GM21390 (cell line): ENCODE measurements at regions not wholly inside any gene's neighbourhood (a gene's known extent, or its start where the extent isn't known, plus 50 kb on each side); places are given as distances from the start of the nearest gene placed in this dataset.

Experiments used
- ATAC-seq: cut with Tn5 transposase; IDR thresholded peaks from one replicate; pipeline ENCODE4 v1.9.1; 2021; ENCODE audit not compliant: unreplicated experiment

- no peak for ATAC-seq
Measured at GRCh38 chr5:10173716-10174115, 76.0 kb downstream of the ATPSCKMT start.

- no peak for ATAC-seq
Measured at GRCh38 chr5:10172247-10172646, 77.4 kb downstream of the ATPSCKMT start.

GRCh38 chr5:10169359-10169758, 80.3 kb downstream of the ATPSCKMT start:
- ATAC-seq = no peak

GRCh38 chr5:10168254-10168653, 81.4 kb downstream of the ATPSCKMT start:
- ATAC-seq = no peak

- no peak for ATAC-seq
Measured at GRCh38 chr5:10167806-10168205, 81.9 kb downstream of the ATPSCKMT start.

GRCh38 chr5:10166392-10166791, 83.3 kb downstream of the ATPSCKMT start:
- ATAC-seq = no peak

- no peak for ATAC-seq
Measured at GRCh38 chr5:10162468-10162867, 87.2 kb downstream of the ATPSCKMT start.

- ATAC-seq = no peak
Measured at GRCh38 chr5:10161778-10162177, 87.9 kb downstream of the ATPSCKMT start.

GRCh38 chr5:10160241-10160640, 89.4 kb downstream of the ATPSCKMT start:
- ATAC-seq = no peak

GRCh38 chr5:10158886-10159285, 90.8 kb downstream of the ATPSCKMT start:
- no peak for ATAC-seq

- no peak for ATAC-seq
Measured at GRCh38 chr5:10157085-10157669, 92.5 kb downstream of the ATPSCKMT start.

- ATAC-seq = no peak
Measured at GRCh38 chr5:10155897-10156667, 93.6 kb downstream of the ATPSCKMT start.

- ATAC-seq = no peak
Measured at GRCh38 chr5:10153808-10154537, 95.7 kb downstream of the ATPSCKMT start.

GRCh38 chr5:10153394-10153793, 96.3 kb downstream of the ATPSCKMT start:
- ATAC-seq = no peak

GRCh38 chr5:10151656-10152055, 98.0 kb downstream of the ATPSCKMT start:
- no peak for ATAC-seq

- no peak for ATAC-seq
Measured at GRCh38 chr5:10149911-10150310, 99.8 kb downstream of the ATPSCKMT start.

GRCh38 chr5:10145923-10146401, 103.7 kb downstream of the ATPSCKMT start:
- ATAC-seq = no peak

- ATAC-seq = no peak
Measured at GRCh38 chr5:10144040-10144439, 105.6 kb downstream of the ATPSCKMT start.

GRCh38 chr5:10140195-10140973, 109.3 kb downstream of the ATPSCKMT start:
- ATAC-seq = no peak

GRCh38 chr5:10138395-10139057, 111.2 kb downstream of the ATPSCKMT start:
- no peak for ATAC-seq

- no peak for ATAC-seq
Measured at GRCh38 chr5:10133830-10134229, 115.9 kb downstream of the ATPSCKMT start.
